Gastroesophageal sphincter (tissue), 3 donors: ENCODE measurements at regions not wholly inside any gene's neighbourhood (a gene's known extent, or its start where the extent isn't known, plus 50 kb on each side); places are given as distances from the start of the nearest gene placed in this dataset.

Experiments
- POLR2A ChIP-seq, 2 donors: fragments of 450-650 bp; IDR thresholded peaks; one replicate each; pipeline ENCODE4 v1.6.1; 2017; ENCODE audit warnings: antibody characterized with exemption in 2 of 2, mild to moderate bottlenecking in 2 of 2, moderate library complexity in 1 of 2
- POLR2AphosphoS5 ChIP-seq: sonication (generic); formaldehyde crosslinking; IDR thresholded peaks from one replicate; pipeline ENCODE4 v1.6.1; 2017; ENCODE audit warnings: antibody characterized with exemption
- TF ChIP-seq, protein P1 (sequence below), 4 experiments: fragments of 200-600 bp in 2 of 4; fragments of 450-650 bp in 2 of 4; sonication (generic) in 1 of 4; IDR thresholded peaks; one replicate each; pipeline ENCODE4 v1.5.1; 2017 to 2019; ENCODE audit warnings: antibody characterized with exemption in 4 of 4, mild to moderate bottlenecking in 2 of 4, moderate library complexity in 2 of 4

DNA sequence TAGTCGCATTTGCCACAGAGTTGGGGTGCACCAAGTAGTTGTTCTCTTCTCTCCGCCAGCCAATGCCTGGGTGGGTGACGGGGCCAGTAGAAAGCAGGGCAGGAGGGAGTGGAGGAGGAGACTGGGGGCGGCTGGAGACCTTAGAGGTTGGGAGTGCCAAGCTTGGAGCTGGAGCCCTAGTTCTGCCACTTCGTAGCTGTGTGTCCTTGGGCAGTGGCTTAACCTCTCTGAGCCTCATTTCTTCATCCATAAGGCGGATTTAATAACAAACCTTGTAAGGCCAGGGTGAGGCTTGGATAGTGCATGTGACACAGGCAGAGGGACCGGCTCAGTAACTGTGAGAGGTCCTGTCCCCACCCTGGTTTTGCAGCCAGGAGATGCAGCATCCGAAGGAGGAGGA is 81.1 kb upstream of the LHX5 start:
- TF ChIP-seq POLR2AphosphoS5 (no peak), POLR2A (IDR thresholded peaks at IDR 0.05) (no peak)
- TF ChIP-seq, protein P1, sequence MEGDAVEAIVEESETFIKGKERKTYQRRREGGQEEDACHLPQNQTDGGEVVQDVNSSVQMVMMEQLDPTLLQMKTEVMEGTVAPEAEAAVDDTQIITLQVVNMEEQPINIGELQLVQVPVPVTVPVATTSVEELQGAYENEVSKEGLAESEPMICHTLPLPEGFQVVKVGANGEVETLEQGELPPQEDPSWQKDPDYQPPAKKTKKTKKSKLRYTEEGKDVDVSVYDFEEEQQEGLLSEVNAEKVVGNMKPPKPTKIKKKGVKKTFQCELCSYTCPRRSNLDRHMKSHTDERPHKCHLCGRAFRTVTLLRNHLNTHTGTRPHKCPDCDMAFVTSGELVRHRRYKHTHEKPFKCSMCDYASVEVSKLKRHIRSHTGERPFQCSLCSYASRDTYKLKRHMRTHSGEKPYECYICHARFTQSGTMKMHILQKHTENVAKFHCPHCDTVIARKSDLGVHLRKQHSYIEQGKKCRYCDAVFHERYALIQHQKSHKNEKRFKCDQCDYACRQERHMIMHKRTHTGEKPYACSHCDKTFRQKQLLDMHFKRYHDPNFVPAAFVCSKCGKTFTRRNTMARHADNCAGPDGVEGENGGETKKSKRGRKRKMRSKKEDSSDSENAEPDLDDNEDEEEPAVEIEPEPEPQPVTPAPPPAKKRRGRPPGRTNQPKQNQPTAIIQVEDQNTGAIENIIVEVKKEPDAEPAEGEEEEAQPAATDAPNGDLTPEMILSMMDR (IDR thresholded peaks at IDR 0.05) = no peak
